HG03139 (cell line): ENCODE measurements at regions not wholly inside any gene's neighbourhood (a gene's known extent, or its start where the extent isn't known, plus 50 kb on each side); places are given as distances from the start of the nearest gene placed in this dataset.
"Not testable (repeated sequence)": the region's sequence is repeated elsewhere in the genome, so short reads cannot be mapped to it uniquely, and the experiment has no call there.

Source experiments
- ATAC-seq: cut with Tn5 transposase; IDR thresholded peaks from one replicate; pipeline ENCODE4 v1.9.1; 2021; ENCODE audit not compliant: unreplicated experiment

GRCh38 chr2:215630796-215631195 is 194.9 kb upstream of the FN1 start:
- ATAC-seq, result not testable (repeated sequence)

GRCh38 chr2:215627771-215628170 is 191.9 kb upstream of the FN1 start:
- ATAC-seq, result no peak

GRCh38 chr2:215626812-215627281 is 191.0 kb upstream of the FN1 start:
- ATAC-seq, result no peak

GRCh38 chr2:215626063-215626462 is 190.2 kb upstream of the FN1 start:
- ATAC-seq, result no peak

- ATAC-seq, result no peak
These were observed 189.3 kb upstream of the FN1 start for GRCh38 chr2:215625207-215625606.

GRCh38 chr2:215624423-215624829 is 188.6 kb upstream of the FN1 start:
- no peak for ATAC-seq

- no peak for ATAC-seq
These were observed 187.0 kb upstream of the FN1 start for GRCh38 chr2:215622837-215623236.

- no peak for ATAC-seq
These were observed 185.5 kb upstream of the FN1 start for GRCh38 chr2:215621381-215621780.

- ATAC-seq, result no peak
These were observed 184.7 kb upstream of the FN1 start for GRCh38 chr2:215620528-215620927.

- no peak for ATAC-seq
These were observed 184.1 kb upstream of the FN1 start for GRCh38 chr2:215619989-215620388.

GRCh38 chr2:215619022-215619958 is 183.4 kb upstream of the FN1 start:
- no peak for ATAC-seq

- ATAC-seq, result no peak
These were observed 182.3 kb upstream of the FN1 start for GRCh38 chr2:215618145-215618544.

GRCh38 chr2:215617060-215617824 is 181.4 kb upstream of the FN1 start:
- ATAC-seq, result no peak

GRCh38 chr2:215615803-215616174 is 179.9 kb upstream of the FN1 start:
- ATAC-seq, result no peak

GRCh38 chr2:215615067-215615802 is 179.4 kb upstream of the FN1 start:
- ATAC-seq, result no peak

- ATAC-seq, result no peak
These were observed 178.4 kb upstream of the FN1 start for GRCh38 chr2:215614296-215614695.

GRCh38 chr2:215613888-215614287 is 178.0 kb upstream of the FN1 start:
- ATAC-seq, result no peak

GRCh38 chr2:215613280-215613679 is 177.4 kb upstream of the FN1 start:
- no peak for ATAC-seq

- no peak for ATAC-seq
These were observed 176.9 kb upstream of the FN1 start for GRCh38 chr2:215612786-215613185.

GRCh38 chr2:215611609-215612386 is 175.9 kb upstream of the FN1 start:
- ATAC-seq, result no peak
